ENCODE measurements at regions not wholly inside any gene's neighbourhood (a gene's known extent, or its start where the extent isn't known, plus 50 kb on each side); places are given as distances from the start of the nearest gene placed in this dataset.
A peak's percentile ranks its signal among the peaks of the same experiment; 100 is the strongest.

GRCh38 chr6:90940812-90941481 lies 354.1 kb upstream of the MAP3K7 start:
- no peaks in the 10 kb centered on the region for H3K4me1 ChIP-seq
- no peak for DNase-seq
- H3K27me3 ChIP-seq, result no peaks in the 10 kb centered on the region
- peak; percentile 8 to 25 for TF ChIP-seq CTCF (IDR thresholded peaks at IDR 0.05)
- intact Hi-C loops (cut with DNase I; ENCODE audit: low total_unique reads), result no loop called here
- H3K4me3 ChIP-seq, result no peak overlapping the region
- no peaks in the 10 kb centered on the region for H3K9me3 ChIP-seq
- H3K36me3 ChIP-seq, result no peaks in the 10 kb centered on the region
- H3K27ac ChIP-seq, result no peak overlapping the region

GRCh38 chr6:90939906-90940305 lies 353.0 kb upstream of the MAP3K7 start:
- no peak for DNase-seq
- Histone ChIP-seq H3K9me3 (no peaks in the 10 kb centered on the region), H3K27me3 (no peaks in the 10 kb centered on the region)

GRCh38 chr6:90938122-90938521 lies 351.2 kb upstream of the MAP3K7 start:
- intact Hi-C loops (cut with DNase I; ENCODE audit: low total_unique reads), result no loop called here
- Histone ChIP-seq H3K27me3 (no peaks in the 10 kb centered on the region), H3K27ac (no peak overlapping the region), H3K4me1 (no peaks in the 10 kb centered on the region), H3K4me3 (no peak overlapping the region), H3K36me3 (no peaks in the 10 kb centered on the region), H3K9me3 (no peaks in the 10 kb centered on the region)
- no peak for TF ChIP-seq CTCF (IDR thresholded peaks at IDR 0.05)
- no peak for DNase-seq

More at GRCh38 chr6:90939906-90940305, 353.0 kb upstream of the MAP3K7 start:
- no peaks in the 10 kb centered on the region for H3K36me3 ChIP-seq
- intact Hi-C loops (cut with DNase I; ENCODE audit: low total_unique reads), result no loop called here
- no peak overlapping the region for H3K4me3 ChIP-seq
- TF ChIP-seq CTCF (IDR thresholded peaks at IDR 0.05), result no peak
- no peak overlapping the region for H3K27ac ChIP-seq
- H3K4me1 ChIP-seq, result no peaks in the 10 kb centered on the region

DNA sequence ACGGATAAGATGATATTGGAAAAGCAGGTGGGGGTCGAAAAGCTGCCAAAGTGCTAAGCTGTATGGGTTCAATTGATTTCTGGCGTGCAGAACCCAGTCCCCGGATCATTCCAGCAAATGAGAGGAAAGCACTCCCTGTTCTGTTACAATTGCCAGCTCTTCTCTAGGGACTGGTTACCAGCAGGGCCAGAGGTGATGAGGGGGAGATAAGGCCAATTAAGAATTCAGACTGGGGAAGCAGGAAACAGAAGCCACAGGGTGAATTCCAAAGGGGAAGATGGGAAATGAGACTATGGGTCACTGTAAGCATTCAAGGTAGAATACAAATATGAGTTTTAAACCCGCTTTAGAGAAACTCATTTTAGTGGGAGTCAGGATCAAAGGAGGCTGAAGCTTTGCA lies 349.4 kb upstream of the MAP3K7 start:
- DNase-seq, result no peak
- H3K27ac ChIP-seq, result no peak overlapping the region
- TF ChIP-seq CTCF (IDR thresholded peaks at IDR 0.05), result no peak
- H3K9me3 ChIP-seq, result no peaks in the 10 kb centered on the region
- no peaks in the 10 kb centered on the region for H3K27me3 ChIP-seq
- H3K4me1 ChIP-seq, result no peaks in the 10 kb centered on the region
- intact Hi-C loops (cut with DNase I; ENCODE audit: low total_unique reads), result no loop called here
- no peaks in the 10 kb centered on the region for H3K36me3 ChIP-seq
- H3K4me3 ChIP-seq, result no peak overlapping the region

GRCh38 chr6:90934966-90935365 lies 348.1 kb upstream of the MAP3K7 start:
- H3K27me3 ChIP-seq, result no peaks in the 10 kb centered on the region
- no peaks in the 10 kb centered on the region for H3K4me1 ChIP-seq
- DNase-seq, result no peak
- intact Hi-C loops (cut with DNase I; ENCODE audit: low total_unique reads), result no loop called here
- H3K4me3 ChIP-seq, result no peak overlapping the region
- no peaks in the 10 kb centered on the region for H3K36me3 ChIP-seq
- no peak overlapping the region for H3K27ac ChIP-seq
- no peaks in the 10 kb centered on the region for H3K9me3 ChIP-seq
- TF ChIP-seq CTCF (IDR thresholded peaks at IDR 0.05), result no peak

DNA sequence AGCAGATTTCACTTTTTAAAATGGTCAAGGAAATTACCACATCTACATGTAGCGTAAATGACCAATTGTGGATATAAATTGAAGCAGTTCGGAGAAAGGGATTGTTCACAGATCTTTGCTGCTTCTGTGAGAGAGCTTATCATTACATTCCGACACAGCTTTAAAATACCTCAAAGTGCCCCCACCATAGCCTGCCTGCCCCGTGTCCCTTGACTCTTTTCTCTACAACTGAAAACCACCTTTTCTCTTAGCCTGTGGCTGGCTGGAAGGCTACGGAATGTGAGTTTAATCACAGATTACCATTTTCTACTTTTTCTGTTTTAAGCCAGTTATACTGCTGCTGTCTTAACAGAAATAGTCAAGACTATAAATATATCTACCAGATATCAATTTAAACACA lies 347.2 kb upstream of the MAP3K7 start:
- no peak for TF ChIP-seq CTCF (IDR thresholded peaks at IDR 0.05)
- Histone ChIP-seq H3K36me3 (no peaks in the 10 kb centered on the region), H3K9me3 (no peaks in the 10 kb centered on the region), H3K27ac (no peak overlapping the region), H3K27me3 (no peaks in the 10 kb centered on the region), H3K4me1 (no peaks in the 10 kb centered on the region), H3K4me3 (no peak overlapping the region)
- intact Hi-C loops (cut with DNase I; ENCODE audit: low total_unique reads), result no loop called here
- no peak for DNase-seq
